IMR-90 (cell line): ENCODE measurements at regions not wholly inside any gene's neighbourhood (a gene's known extent, or its start where the extent isn't known, plus 50 kb on each side); places are given as distances from the start of the nearest gene placed in this dataset.

ENCODE experiments used
- ATAC-seq: fragments of 200-7000 bp; cut with Tn5 transposase; 2 replicates; pipeline ENCODE4 v1.9.1; 2020; ENCODE audit warnings: low read depth, mild to moderate bottlenecking, moderate library complexity
- BruUV-seq: library from RNA; stranded (reverse); fragments of 400-500 nt; replicated peaks from 2 replicates; lab custom pipeline; 2021; lab: Mats Ljungman, UMichigan
- CTCF ChIA-PET: fragments of 300-600 bp; formaldehyde crosslinking; extraction: SDS; loops from one replicate; lab custom pipeline; 2021; ENCODE audit warnings: antibody characterized with exemption; lab: Yijun Ruan, JAX
- POLR2A ChIA-PET: fragments of 300-600 bp; sonication (Branson Sonifier 250); formaldehyde crosslinking; loops from one replicate; lab custom pipeline; 2022; ENCODE audit warnings: antibody characterized with exemption; ENCODE audit not compliant: unreplicated experiment; lab: Charles Lee
- DNase-seq: peaks from one replicate; pipeline ENCODE4 v3.0.0; 2013
- H2AFZ ChIP-seq: replicated peaks from 2 replicates; pipeline ENCODE3; 2013; ENCODE audit warnings: low read length, mild to moderate bottlenecking; ENCODE audit not compliant: poor library complexity
- H2AK5ac ChIP-seq: 2 replicates; pipeline ENCODE4 v1.6.1; 2013; ENCODE audit warnings: low read depth, low read length, inconsistent platforms
- H2AK9ac ChIP-seq: replicated peaks from 2 replicates; pipeline ENCODE3; 2013; ENCODE audit warnings: mild to moderate bottlenecking, low read depth, low read length, moderate library complexity; ENCODE audit not compliant: poor library complexity
- H2BK120ac ChIP-seq: 2 replicates; pipeline ENCODE4 v1.6.1; 2013; ENCODE audit warnings: low read depth, low read length, inconsistent platforms
- H2BK15ac ChIP-seq: 3 replicates; pipeline ENCODE4 v1.6.1; 2013; ENCODE audit warnings: low read depth, low read length, inconsistent platforms
- H2BK20ac ChIP-seq: 2 replicates; pipeline ENCODE4 v1.6.1; 2013; ENCODE audit warnings: low read depth, mild to moderate bottlenecking, inconsistent platforms, low read length, moderate library complexity
- H2BK5ac ChIP-seq: 2 replicates; pipeline ENCODE4 v1.6.1; 2013; ENCODE audit warnings: mild to moderate bottlenecking, low read depth, low read length, inconsistent platforms; ENCODE audit not compliant: poor library complexity, severe bottlenecking
- H3K14ac ChIP-seq: replicated peaks from 2 replicates; pipeline ENCODE4 v1.6.1; 2013; ENCODE audit warnings: low read depth, low read length, inconsistent platforms
- H3K18ac ChIP-seq: 2 replicates; pipeline ENCODE4 v1.6.1; 2013; ENCODE audit warnings: low read depth, low read length, control low read depth
- H3K23ac ChIP-seq: 2 replicates; pipeline ENCODE4 v1.6.1; 2013; ENCODE audit warnings: low read depth, low read length, inconsistent platforms
- H3K27ac ChIP-seq: 2 replicates; pipeline ENCODE4 v1.5.1; 2013; ENCODE audit warnings: mild to moderate bottlenecking, control low read depth, low read length; ENCODE audit not compliant: insufficient read depth
- H3K27me3 ChIP-seq: 2 replicates; pipeline ENCODE4 v1.6.1; 2013; ENCODE audit warnings: low read length; ENCODE audit not compliant: control insufficient read depth, insufficient read depth
- H3K36me3 ChIP-seq: 2 replicates; pipeline ENCODE4 v1.6.1; 2013; ENCODE audit warnings: low read length, mixed read lengths; ENCODE audit not compliant: control insufficient read depth, insufficient read depth
- H3K4ac ChIP-seq: 2 replicates; pipeline ENCODE4 v1.6.1; 2013; ENCODE audit warnings: low read depth, low read length, inconsistent platforms
- H3K4me1 ChIP-seq: 2 replicates; pipeline ENCODE4 v1.6.1; 2013; ENCODE audit warnings: low read length, mixed read lengths; ENCODE audit not compliant: control insufficient read depth, insufficient read depth
- H3K4me2 ChIP-seq: 2 replicates; pipeline ENCODE4 v1.6.1; 2013; ENCODE audit warnings: low read depth, mild to moderate bottlenecking, control low read depth, low read length, moderate library complexity
- H3K4me3 ChIP-seq: 2 replicates; pipeline ENCODE4 v1.5.1; 2013; ENCODE audit warnings: low read depth, mild to moderate bottlenecking, control low read depth, low read length, moderate library complexity; ENCODE audit not compliant: insufficient read depth
- H3K56ac ChIP-seq: 2 replicates; pipeline ENCODE4 v1.6.1; 2013; ENCODE audit warnings: low read length, inconsistent platforms; ENCODE audit not compliant: insufficient read depth; ENCODE audit errors: extremely low read depth
- H3K79me1 ChIP-seq, 2 experiments: 2 replicates each; pipeline ENCODE4 v1.6.1; 2013; ENCODE audit warnings: low read length in 2 of 2, inconsistent platforms in 1 of 2, low read depth in 1 of 2
- H3K9ac ChIP-seq: 2 replicates; pipeline ENCODE4 v1.6.1; 2013; ENCODE audit warnings: low read depth, low read length, control low read depth
- H3K9me1 ChIP-seq: 2 replicates; pipeline ENCODE4 v1.6.1; 2013; ENCODE audit warnings: low read length, inconsistent platforms; ENCODE audit not compliant: insufficient read depth
- H3K9me3 ChIP-seq: 2 replicates; pipeline ENCODE4 v1.6.1; 2013; ENCODE audit warnings: low read length; ENCODE audit not compliant: control insufficient read depth, insufficient read depth
- H4K20me1 ChIP-seq: 2 replicates; pipeline ENCODE4 v1.6.1; 2013; ENCODE audit warnings: low read length, inconsistent platforms; ENCODE audit not compliant: insufficient read depth
- H4K5ac ChIP-seq: 2 replicates; pipeline ENCODE4 v1.6.1; 2013; ENCODE audit warnings: mild to moderate bottlenecking, low read depth, low read length, control low read depth
- H4K8ac ChIP-seq, 2 experiments: 2 replicates each; pipeline ENCODE4 v1.6.1; 2013; ENCODE audit warnings: low read depth in 2 of 2, low read length in 2 of 2, control low read depth in 1 of 2, inconsistent platforms in 1 of 2
- H4K91ac ChIP-seq: 2 replicates; pipeline ENCODE4 v1.6.1; 2013; ENCODE audit warnings: low read depth, low read length, inconsistent platforms; ENCODE audit not compliant: insufficient read depth
- CHD1 ChIP-seq: IDR thresholded peaks from 2 replicates; pipeline ENCODE4 v1.6.1; 2012; ENCODE audit warnings: low read depth, low read length, improper control_type of control experiment
- CTCF ChIP-seq: conservative IDR thresholded peaks from 2 replicates; pipeline ENCODE4 v1.5.1; 2012; ENCODE audit warnings: mild to moderate bottlenecking, low read depth, low read length, improper control_type of control experiment
- MAFK ChIP-seq: IDR thresholded peaks from 2 replicates; pipeline ENCODE4 v1.6.1; 2012; ENCODE audit warnings: low read depth, low read length, improper control_type of control experiment
- MAZ ChIP-seq: IDR thresholded peaks from 2 replicates; pipeline ENCODE4 v1.6.1; 2012; ENCODE audit warnings: low read depth, mild to moderate bottlenecking, low read length, improper control_type of control experiment, moderate library complexity, borderline replicate concordance
- NFE2L2 ChIP-seq: fragments of 150-350 bp; IDR thresholded peaks from 2 replicates; pipeline ENCODE4 v1.6.1; 2016; ENCODE audit warnings: low read depth, mild to moderate bottlenecking, low read length
- RCOR1 ChIP-seq: IDR thresholded peaks from 2 replicates; pipeline ENCODE4 v1.6.1; 2012; ENCODE audit warnings: mild to moderate bottlenecking, low read length, improper control_type of control experiment; ENCODE audit not compliant: insufficient replicate concordance
- RFX5 ChIP-seq: IDR thresholded peaks from 2 replicates; pipeline ENCODE4 v1.8.0; 2012; ENCODE audit warnings: low read depth, mild to moderate bottlenecking, low read length, moderate library complexity
- WGBS, 2 experiments: methylation state at CpG; one replicate each; pipeline versions ENCODE4 v1.1.5 to v1.1.7; 2013; ENCODE audit warnings: missing lambda C conversion rate in 2 of 2; ENCODE audit not compliant: insufficient read length in 1 of 2; ENCODE audit errors: extremely low coverage in 2 of 2; 5-methylcytosine and 5-hydroxymethylcytosine counted together
- dilution Hi-C: fragments of 300-500 bp; cut with HindIII; formaldehyde crosslinking; loops from one replicate; pipeline ENCODE4 v1.14.3; 2018; ENCODE audit warnings: low sequenced_read_pairs; ENCODE audit not compliant: unreplicated experiment
- in situ Hi-C: fragments of 300-500 bp; cut with MboI; formaldehyde crosslinking; loops from 3 replicates; pipeline ENCODE4 v1.14.3; 2019; ENCODE audit warnings: low sequenced_read_pairs, inconsistent platforms, mixed read lengths
- intact Hi-C: fragments of 100-400 bp; cut with micrococcal nuclease; formaldehyde crosslinking; loops from 2 replicates; pipeline ENCODE4 v1.10.0; 2022
- TF ChIP-seq, protein P1 (sequence below): fragments of 150-350 bp; IDR thresholded peaks from 2 replicates; pipeline ENCODE4 v1.6.1; 2016; ENCODE audit warnings: low read depth, mild to moderate bottlenecking, low read length, moderate library complexity, borderline replicate concordance
- TF ChIP-seq, protein P2 (sequence below): fragments of 150-350 bp; IDR thresholded peaks from 2 replicates; pipeline ENCODE4 v1.6.1; 2017; ENCODE audit warnings: mild to moderate bottlenecking, antibody characterized with exemption, low read length, low read depth

DNA sequence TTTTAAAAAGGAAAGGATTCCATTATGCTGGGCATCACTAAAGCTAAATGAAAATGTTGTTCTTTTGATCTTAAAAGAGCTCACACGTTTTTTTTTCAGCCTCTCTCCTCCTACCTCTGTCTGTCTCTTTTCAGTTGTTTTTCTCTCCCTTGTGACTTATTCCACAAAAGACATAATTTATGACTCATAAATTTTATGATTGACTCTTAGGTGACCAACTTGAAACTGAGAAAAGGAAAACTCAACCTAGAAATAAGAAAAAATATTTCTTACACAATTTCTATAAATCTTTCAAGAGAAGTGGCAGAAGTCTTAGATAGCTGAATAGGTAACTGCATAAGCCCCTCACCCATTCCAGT lies 227.7 kb upstream of the DDHD1 start:
- TF ChIP-seq NFE2L2 (no peak), MAZ (no peak), MAFK (no peak), CHD1 (no peak), CTCF (no peak), RFX5 (no peak), RCOR1 (no peak)
- TF ChIP-seq, protein P1, sequence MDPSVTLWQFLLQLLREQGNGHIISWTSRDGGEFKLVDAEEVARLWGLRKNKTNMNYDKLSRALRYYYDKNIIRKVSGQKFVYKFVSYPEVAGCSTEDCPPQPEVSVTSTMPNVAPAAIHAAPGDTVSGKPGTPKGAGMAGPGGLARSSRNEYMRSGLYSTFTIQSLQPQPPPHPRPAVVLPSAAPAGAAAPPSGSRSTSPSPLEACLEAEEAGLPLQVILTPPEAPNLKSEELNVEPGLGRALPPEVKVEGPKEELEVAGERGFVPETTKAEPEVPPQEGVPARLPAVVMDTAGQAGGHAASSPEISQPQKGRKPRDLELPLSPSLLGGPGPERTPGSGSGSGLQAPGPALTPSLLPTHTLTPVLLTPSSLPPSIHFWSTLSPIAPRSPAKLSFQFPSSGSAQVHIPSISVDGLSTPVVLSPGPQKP, result no peak
- TF ChIP-seq, protein P2, sequence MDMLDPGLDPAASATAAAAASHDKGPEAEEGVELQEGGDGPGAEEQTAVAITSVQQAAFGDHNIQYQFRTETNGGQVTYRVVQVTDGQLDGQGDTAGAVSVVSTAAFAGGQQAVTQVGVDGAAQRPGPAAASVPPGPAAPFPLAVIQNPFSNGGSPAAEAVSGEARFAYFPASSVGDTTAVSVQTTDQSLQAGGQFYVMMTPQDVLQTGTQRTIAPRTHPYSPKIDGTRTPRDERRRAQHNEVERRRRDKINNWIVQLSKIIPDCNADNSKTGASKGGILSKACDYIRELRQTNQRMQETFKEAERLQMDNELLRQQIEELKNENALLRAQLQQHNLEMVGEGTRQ, result no peak
- H3K79me1 ChIP-seq, result no peaks in the 10 kb centered on the region
- H4K5ac ChIP-seq, result no peak overlapping the region
- no peaks in the 10 kb centered on the region for H4K20me1 ChIP-seq
- no peak overlapping the region for H2AK5ac ChIP-seq
- H4K91ac ChIP-seq, result no peak overlapping the region
- H3K4me3 ChIP-seq, result no peak overlapping the region
- no CpG with 5 or more reads among the region's 1 CpG for WGBS, 2 experiments
- in situ Hi-C loops, result no loop called here
- no peaks in the 10 kb centered on the region for H3K27me3 ChIP-seq
- no peak overlapping the region for H3K18ac ChIP-seq
- POLR2A ChIA-PET, result no interaction called here
- H3K4me2 ChIP-seq, result no peak overlapping the region
- no peaks in the 10 kb centered on the region for H3K9me1 ChIP-seq
- ATAC-seq (no peak), DNase-seq (no peak)
- no peak overlapping the region for H3K14ac ChIP-seq
- H2BK5ac ChIP-seq, result no peak overlapping the region
- CTCF ChIA-PET, result no interaction called here
- BruUV-seq, result no TSS peak
- H3K9ac ChIP-seq, result no peak overlapping the region
- H3K9me3 ChIP-seq, result no peaks in the 10 kb centered on the region
- no peaks in the 10 kb centered on the region for H3K4me1 ChIP-seq
- H3K27ac ChIP-seq, result no peak overlapping the region
- no peak overlapping the region for H4K8ac ChIP-seq
- no peak overlapping the region for H3K4ac ChIP-seq
- H3K36me3 ChIP-seq, result no peaks in the 10 kb centered on the region
- H2AFZ ChIP-seq, result no peak overlapping the region
- intact Hi-C loops, result no loop called here
- H2BK15ac ChIP-seq, result no peak overlapping the region
- dilution Hi-C loops, result no loop called here
- no peak overlapping the region for H3K56ac ChIP-seq
- no peak overlapping the region for H2BK20ac ChIP-seq
- H3K23ac ChIP-seq, result no peak overlapping the region
- H2AK9ac ChIP-seq, result no peak overlapping the region
- no peak overlapping the region for H2BK120ac ChIP-seq
